OCI-LY3 (cell line): ENCODE measurements at regions not wholly inside any gene's neighbourhood (a gene's known extent, or its start where the extent isn't known, plus 50 kb on each side); places are given as distances from the start of the nearest gene placed in this dataset.

Source experiments
- CTCF ChIP-seq: fragments of 200-600, 300-600 bp; sonication (generic); IDR thresholded peaks from 2 replicates; pipeline ENCODE4 v1.5.1; 2014; ENCODE audit warnings: antibody characterized with exemption, low read length, low read depth
- EZH2phosphoT487 ChIP-seq: fragments of 200-600 bp; shearing (Covaris generic); IDR thresholded peaks from 2 replicates; pipeline ENCODE4 v1.6.1; 2018; ENCODE audit warnings: antibody characterized with exemption, mixed run types, low read depth

DNA sequence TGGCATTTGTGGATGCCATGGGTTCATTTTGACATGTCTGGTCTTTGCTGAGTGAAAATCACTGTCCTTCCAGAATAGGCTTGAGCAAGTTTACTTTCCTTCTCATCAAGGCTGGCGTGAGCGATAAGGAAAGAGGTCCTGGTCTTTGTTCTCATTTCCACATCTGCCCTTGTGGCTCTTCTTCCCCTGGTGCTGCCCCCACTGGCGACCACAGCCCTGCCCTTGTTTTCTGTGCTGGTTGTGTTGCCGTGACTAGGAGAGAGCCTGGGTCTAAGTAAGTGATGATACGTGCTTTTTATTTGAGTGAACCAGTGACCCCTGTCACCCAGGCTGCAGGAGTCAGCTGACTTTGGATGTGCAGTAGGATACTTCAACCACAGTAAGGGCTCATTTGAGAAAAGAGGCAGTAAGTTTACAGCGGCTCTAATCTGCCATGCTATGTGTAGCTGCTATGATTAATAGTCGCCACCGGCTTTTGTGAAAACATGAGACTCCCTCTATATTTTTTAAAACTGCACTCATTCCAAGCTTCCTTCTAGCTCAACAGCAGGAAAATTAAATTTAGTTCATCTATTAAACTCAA is 441.7 kb downstream of the RNF144A start:
- no peak for TF ChIP-seq CTCF
- no peak for TF ChIP-seq EZH2phosphoT487
